ENCODE measurements at regions not wholly inside any gene's neighbourhood (a gene's known extent, or its start where the extent isn't known, plus 50 kb on each side); places are given as distances from the start of the nearest gene placed in this dataset.
"Not testable (repeated sequence)": the region's sequence is repeated elsewhere in the genome, so short reads cannot be mapped to it uniquely, and the experiment has no call there.

DNA sequence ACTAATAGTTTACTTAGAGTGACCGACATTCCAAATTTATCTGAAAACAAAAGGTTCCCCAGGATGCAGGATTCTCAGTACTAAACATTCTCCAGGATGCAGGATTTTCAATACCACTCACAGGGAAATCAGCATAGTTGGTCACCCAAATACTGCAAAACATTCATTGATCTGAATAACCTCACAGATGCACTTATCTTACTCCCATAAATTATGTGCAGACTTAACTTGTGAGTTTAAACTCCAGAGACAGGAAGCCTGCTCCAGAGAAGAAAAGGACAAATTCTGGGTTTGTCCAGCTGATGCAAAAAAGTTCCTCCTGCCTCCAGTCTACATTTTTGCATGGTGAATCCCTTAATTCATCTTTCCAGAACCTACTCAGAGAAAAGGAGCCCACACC, 514.2 kb upstream of the TMEM132C start:
- no peak for DNase-seq (ENCODE audit: low read depth in 4 of 4, low spot score in 2 of 4)

DNA sequence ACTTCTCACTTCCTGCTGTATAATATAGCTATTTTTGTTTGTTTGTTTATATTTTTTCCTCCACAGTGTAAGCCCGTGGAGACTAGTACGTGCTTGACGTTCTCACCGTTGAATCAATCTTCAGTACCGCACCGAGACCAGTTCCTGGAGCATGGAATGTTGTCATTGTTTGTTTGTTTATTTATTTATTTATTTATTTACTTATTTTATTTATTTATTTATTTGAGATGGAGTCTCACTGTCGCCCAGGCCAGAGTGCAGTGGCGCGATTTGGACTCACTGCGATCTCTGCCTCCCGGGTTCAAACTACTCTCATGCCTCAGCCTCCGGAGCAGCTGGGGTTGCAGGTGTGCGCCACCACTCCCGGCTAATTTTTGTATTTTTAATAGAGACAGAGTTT, 506.6 kb upstream of the TMEM132C start:
- no peak for DNase-seq (ENCODE audit: low read depth in 4 of 4, low spot score in 2 of 4)

DNA sequence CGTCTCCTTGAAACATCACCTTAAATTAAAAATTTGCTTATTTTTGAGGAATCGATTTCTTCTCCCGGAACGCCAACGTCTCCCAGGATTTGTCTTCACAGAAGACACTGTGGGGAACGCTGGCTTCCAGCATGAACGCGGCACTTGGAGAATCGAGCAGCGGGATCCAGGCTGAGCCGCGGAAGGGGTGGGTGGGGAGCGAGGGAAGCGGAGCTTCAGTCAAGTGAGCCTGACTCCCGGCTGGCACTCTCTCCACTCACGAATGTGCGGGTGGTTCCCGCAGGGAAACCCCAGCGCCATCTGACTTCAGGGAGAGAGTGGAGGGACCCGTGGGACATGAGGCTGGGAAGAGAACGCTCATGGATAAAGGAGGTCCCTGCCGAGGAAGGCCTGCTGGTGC, 506.0 kb upstream of the TMEM132C start:
- DNase-seq (ENCODE audit: low read depth in 4 of 4, low spot score in 2 of 4), result no peak

DNA sequence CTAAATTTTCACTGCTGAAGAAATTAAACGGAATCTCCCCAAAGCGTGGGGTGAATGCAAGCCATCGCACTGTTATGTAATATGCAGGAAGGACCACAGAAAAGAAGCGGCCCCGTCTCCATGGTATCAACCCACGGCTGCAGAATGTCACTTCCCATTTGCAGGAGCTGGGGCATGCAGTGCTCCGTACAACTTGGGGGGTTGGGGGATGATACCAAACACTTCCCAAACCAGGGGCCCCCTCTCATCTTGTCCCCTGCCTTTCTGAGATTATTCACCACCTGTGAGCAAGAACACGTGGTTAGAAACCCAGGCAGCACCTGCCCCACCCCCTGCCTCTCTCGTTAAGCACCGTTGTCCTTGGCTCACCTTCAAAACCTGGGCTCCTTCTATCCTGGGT, 505.1 kb upstream of the TMEM132C start:
- DNase-seq (ENCODE audit: low read depth in 4 of 4, low spot score in 2 of 4), result no peak

DNA sequence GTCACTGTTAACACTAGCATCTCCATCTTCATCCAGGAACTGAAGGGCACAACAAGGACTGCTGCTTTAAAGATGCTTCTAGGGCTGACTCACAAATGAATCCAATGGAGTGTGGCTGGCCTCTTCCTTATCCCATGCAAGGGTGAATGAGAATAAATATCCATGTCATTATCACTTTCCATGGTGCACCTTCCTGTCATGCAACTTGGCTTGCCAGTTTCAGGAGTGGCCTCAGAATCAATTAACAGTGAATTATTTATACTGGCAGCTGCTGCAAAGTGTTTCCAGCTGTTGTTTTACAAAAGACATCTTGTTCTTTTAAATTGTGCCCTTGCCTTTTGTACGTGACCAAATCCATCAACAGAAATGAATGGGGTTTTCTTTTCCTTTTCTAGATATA, 499.3 kb upstream of the TMEM132C start:
- no peak for DNase-seq (ENCODE audit: low read depth in 4 of 4, low spot score in 2 of 4)

DNA sequence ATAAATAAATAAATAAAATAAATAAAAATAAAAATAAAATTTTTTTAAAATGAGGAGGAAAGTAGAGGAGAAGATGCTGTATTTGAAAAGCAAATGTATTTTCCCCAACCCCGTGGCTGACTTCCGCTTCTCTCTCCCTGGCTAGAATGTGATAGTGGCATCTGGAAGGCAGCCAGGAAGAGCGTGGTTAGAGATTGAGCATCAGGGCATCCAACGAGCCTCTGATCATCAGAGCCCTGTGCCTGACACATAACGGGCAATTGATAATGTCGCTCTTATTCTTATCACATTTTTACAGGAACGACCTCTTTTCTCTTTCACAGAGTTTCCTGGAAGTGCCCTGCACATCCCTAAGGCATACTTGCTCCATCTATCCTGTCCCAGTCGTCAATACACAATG, 496.9 kb upstream of the TMEM132C start:
- DNase-seq (ENCODE audit: low read depth in 4 of 4, low spot score in 2 of 4), result no peak

DNA sequence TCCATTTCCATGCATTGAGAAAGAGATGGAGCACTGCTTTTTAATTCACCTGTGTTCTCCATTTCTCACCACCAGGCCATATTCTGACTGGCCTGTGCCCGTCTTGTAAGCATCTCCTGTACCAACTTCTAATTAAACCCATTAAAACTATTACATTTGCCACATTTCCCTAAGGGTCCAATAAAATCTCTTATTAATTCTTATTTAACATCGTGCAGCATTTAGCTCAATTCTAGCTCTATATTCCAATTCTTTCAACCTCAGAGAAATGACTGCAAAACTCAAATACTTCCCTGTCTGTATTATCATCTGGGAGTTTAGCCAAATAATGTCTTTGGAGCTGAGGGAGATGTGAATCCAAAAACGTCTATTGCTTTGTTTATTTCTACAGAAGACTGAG, 495.4 kb upstream of the TMEM132C start:
- no peak for DNase-seq (ENCODE audit: low read depth in 4 of 4, low spot score in 2 of 4)

DNA sequence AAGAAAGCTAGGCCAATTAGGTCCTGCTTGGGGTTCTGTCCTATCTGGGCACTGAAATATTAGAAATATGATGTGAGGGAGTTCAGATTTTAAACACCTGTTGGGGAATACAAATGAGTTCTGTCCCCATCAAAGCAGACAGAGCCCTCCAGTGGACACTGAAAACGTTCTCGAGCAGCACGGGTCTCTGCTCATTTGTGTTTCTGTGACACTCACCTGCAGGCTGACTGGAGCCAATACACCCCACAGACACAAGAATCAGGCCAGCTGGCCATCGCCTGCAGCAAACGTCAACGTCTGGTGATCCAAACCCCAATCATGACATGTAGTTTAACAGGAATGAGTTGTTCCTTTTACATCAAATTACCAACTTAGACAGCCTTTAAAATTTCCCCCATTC, 493.4 kb upstream of the TMEM132C start:
- DNase-seq (ENCODE audit: low read depth in 4 of 4, low spot score in 2 of 4), result no peak

DNA sequence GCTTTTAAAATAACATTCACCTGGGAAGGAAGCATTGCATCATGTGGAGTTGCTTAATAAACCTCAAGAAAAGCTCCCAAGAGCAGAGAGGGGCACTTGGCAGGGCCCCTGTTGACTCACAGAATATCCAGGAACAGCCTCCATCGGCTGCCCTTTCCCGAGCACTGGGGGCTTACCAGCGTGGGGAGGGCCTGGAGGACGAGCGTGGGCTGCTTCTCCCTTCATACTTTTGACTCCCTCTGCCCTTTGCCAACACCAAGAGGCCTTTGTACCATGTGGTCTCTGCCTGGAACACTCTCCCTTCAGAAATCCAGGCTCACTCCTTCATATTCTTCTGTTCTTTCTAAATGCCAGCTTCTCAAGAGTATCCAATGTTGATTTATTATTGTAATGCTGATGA, 492.1 kb upstream of the TMEM132C start:
- DNase-seq (ENCODE audit: low read depth in 4 of 4, low spot score in 2 of 4), result no peak

DNA sequence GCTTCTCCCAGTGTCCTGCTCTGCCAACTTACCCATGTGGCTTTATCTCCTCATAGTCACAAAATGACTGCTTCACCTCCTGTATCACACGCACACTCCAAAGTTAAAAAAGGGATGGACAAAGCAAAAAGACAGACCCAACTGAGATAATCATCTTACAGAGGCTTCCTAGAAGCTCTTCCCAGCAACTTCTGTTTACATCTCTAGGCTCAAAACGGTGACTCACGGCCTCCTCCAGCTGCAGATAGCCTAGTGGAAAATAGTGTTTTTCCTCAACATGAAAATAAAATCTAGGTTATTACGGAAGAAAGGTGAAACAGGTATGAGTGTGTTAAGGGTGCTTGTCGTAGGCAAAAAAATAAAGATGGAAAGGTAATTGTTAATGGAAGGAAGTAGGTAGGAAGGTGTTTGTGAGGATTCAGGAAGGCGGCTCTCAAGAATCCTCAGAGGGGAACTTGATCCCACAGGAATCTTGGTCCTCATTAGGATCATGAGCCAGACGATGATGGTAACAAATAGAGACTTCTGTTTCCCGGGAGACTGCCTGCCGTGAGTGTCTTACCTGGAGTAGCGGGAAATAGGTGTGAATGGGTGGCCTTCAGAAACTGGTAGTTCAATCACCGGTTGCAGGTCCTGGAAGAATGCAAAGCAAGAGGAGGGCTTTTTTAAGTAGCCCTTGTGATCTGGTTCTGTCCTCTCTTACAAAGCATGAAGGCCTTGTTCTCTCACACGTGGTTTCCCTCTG, 487.5 kb upstream of the TMEM132C start:
- no peak for DNase-seq (ENCODE audit: low read depth in 4 of 4, low spot score in 2 of 4)

DNA sequence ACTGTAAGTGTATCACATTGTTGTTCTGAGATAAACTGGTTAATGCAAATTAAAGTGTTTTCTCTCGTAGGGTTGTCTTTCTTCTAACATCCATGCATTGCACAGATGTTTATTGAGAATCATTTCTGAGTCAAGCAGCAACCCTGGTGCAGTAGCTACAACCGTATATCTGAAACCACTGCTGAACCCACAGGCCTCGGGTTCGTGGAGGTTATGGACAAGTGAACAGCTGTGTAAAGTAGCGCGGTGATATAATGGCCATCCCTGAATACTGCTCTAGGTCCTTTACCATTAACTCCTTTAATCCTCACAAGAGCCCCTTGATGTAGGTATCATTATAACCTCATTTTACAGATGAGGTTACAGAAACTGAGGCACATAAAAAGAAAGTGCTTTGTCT, 486.1 kb upstream of the TMEM132C start:
- no peak for DNase-seq (ENCODE audit: low read depth in 4 of 4, low spot score in 2 of 4)

DNA sequence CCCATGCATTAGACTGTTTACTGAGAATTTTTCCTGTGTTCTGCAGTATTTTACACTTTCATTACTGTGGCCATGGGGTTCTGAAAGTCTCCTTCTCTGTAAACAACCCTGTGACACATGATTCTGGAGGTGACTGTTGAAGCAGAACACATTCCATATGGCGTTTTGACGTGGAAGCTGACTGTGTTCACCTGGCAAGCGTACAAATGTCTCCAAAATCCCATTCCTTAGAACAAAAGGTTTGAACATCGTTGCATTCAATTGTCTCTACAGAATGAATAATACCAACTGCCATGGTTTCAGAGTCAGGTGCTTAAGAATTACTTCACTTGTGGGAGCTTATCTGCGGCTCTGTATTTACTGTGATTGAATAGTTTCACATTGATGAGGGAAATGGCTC, 485.6 kb upstream of the TMEM132C start:
- DNase-seq (ENCODE audit: low read depth in 4 of 4, low spot score in 2 of 4), result no peak

DNA sequence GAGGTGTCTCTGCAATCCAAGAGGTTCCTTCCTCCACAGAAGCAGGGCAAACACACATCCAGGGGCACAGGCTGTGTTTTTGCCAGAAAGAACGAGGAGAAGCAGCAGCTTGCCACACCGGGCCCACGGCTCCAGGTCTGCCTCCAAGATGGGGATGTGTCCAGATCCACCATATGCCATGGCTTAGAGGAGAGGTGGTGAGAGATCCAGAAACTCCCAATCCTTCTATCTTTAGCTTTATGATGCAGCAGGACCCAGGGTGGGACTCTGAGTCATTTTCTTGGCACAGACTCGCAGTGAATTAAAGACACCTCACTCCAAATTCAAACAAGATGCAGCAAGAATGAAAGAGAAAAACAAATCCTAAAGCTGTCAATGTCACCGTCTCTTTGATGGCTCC, 481.4 kb upstream of the TMEM132C start:
- no peak for DNase-seq (ENCODE audit: low read depth in 4 of 4, low spot score in 2 of 4)

DNA sequence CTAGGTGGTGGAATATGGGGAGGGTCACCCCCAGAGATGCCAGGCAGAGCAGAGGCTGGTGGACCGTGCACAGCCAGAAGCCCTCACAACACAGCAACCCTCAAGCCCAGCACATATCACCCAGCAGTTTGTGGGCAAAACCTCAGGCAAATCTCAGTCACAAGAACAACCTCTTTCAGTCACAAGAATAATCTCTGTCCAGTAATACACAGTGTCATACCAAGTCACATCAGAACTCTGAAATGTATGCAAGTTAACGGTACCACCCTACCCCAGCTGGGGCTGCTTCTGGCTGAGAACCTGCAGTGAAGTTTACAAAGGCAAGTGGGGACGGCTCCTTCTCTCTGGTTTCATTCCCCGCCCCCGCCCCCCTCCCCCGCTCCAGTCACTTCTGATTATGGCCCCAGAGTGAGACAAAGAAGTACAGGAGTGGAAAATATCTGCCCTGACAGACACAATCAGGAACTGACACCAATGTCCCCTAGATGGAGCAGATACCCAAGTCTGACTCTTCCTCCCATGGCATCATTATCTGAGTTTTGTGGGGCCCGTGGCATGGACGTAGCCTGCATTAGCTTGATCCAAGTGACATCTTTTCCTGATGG, 480.9 kb upstream of the TMEM132C start:
- DNase-seq (ENCODE audit: low read depth in 4 of 4, low spot score in 2 of 4), result no peak

DNA sequence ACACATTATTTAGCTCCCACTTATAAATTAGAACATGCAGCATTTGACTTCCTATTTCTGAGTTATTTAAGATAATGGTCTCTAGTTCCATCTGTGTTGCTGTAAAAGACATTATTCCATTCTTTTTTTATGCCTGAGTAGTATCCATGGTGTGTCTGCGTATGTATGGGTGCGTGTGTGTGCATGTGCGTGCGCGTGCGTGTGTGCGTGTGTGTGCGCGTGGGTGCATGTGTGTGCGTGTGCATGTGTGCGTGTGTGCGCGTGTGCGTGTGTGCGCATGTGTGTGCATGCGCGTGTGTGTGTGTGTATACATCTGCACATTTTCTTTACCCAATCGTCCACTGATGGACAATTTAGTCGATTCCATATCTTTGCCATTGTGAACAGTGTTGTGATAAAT, 479.4 kb upstream of the TMEM132C start:
- DNase-seq (ENCODE audit: low read depth in 4 of 4, low spot score in 2 of 4), result no peak

DNA sequence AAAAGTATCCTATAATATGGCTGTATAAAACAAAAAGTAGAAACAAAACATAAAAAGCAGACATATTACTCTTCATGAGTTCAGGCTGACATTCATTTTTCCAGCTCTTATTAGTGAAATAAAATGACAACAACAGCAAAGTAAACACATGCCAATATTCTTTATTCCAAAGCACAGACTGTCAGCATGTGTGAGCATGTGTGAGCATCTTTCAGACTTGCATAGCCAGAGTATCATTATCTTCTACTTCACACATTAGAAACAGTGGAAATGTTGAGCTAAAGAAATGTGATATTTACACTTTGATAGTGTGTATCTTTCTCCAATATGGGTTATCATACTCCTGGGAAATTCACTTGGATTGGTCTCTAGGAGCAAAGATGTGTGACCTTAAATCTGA, 476.6 kb upstream of the TMEM132C start:
- no peak for DNase-seq (ENCODE audit: low read depth in 4 of 4, low spot score in 2 of 4)

DNA sequence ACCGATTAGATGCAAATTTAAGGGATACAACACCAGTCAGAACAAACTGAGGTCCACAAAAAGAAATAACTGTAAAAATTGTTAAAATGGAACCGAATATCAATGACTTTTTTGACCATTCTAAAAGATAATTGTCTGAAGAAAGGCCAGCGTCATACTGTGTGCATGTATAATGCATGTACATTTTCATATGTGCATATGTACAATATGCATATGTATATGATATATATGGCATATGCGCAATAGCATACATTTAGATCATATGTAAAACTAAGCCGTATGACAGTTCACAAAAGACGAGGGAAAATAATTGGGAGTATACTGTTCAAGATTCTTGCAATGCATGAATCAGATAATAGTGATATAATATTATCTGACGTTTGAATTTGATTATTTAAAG, 475.8 kb upstream of the TMEM132C start:
- DNase-seq (ENCODE audit: low read depth in 4 of 4, low spot score in 2 of 4), result no peak

DNA sequence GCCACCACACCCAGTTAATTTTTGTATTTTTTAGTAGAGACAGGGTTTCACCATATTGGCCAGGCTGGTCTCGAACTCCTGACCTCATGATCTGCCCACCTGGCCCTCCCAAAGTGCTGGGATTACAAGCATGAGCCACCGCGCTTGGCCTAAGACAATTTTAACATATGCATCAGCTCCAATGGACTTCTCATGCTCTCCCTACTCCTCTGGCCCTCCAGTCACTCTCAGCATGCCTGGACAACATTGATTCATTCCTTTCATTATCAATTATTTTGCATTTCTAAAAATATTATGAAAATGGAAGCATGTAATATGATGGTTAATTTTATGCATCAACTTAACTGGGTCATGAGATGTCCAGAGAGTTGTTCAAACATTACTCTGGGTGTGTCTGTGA, 469.1 kb upstream of the TMEM132C start:
- no peak for DNase-seq (ENCODE audit: low read depth in 4 of 4, low spot score in 2 of 4)

DNA sequence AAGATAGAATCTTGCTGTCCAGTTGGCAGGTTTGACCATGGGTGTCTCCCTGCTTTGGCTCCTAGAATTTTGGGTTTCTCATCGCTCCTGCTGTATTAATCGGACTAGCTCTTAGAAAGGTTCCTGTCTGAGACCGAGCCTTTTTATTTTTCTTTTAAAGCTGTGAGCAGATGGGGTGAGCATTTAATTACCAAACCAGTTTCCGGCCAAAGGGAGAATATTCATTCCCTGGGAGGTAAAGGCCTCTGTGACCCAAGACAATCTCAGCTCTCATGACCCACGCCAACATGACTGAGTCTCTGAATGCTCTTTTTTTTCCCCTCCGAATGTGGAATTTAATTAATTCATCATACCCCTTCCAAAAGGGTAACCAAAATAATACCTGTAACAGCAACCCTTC, 464.7 kb upstream of the TMEM132C start:
- DNase-seq (ENCODE audit: low read depth in 4 of 4, low spot score in 2 of 4), result no peak

DNA sequence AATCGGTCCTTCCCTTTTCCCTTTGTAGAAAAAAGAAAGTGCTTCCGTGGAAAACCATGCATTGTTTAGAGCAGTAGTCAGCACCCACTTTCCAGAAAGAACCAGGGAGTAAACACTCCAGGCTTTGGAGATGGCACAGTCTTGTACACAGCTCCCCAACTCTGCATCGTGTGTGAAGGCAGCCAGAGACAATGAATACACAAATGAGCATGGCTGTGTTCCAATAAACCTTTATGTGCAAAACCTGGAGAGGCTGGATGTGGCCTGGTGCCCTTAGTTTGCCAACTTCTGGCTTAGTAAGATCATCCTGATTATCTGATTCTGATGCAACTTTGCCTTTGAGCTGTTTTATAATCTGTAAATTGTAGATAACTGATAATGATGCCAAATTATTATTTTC, 463.4 kb upstream of the TMEM132C start:
- DNase-seq (ENCODE audit: low read depth in 4 of 4, low spot score in 2 of 4), result no peak

DNA sequence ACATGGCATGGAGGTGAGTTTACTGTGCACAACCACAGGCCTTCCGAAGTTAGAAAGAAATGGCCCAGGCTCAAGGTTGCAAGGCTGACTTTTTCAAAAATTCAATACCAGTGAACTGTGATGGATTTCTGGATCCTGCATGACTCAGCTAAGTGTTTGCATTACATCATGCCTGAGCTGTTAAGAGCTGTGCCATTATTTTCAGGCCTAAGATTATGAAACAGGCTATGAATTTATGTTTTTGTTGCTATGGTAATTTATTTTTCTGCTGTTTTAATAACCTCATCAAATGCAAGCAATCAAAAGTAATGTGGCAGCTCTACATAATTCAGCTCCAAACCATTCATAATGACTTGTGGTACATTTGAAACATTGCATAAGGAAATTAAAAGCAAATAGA, 457.7 kb upstream of the TMEM132C start:
- DNase-seq (ENCODE audit: low read depth in 4 of 4, low spot score in 2 of 4), result no peak

DNA sequence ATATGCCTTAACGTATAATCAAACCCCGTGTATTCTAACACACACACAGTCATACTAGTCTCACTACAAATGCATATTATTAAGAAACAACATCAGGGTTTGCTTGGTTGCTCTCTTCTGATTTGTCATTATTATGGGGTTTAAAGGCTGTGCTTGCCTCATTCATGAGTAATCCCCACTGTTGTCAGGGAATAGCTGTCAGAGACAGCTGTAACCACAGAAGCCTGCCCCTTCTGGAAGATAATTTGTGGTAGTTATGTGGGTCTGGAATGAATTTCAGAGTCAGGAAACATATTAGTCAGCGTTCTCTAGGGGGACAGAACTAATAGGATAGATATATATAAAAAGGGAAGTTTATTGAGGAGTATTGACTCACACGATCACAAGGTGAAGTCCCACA, 456.9 kb upstream of the TMEM132C start:
- DNase-seq (ENCODE audit: low read depth in 4 of 4, low spot score in 2 of 4), result no peak

DNA sequence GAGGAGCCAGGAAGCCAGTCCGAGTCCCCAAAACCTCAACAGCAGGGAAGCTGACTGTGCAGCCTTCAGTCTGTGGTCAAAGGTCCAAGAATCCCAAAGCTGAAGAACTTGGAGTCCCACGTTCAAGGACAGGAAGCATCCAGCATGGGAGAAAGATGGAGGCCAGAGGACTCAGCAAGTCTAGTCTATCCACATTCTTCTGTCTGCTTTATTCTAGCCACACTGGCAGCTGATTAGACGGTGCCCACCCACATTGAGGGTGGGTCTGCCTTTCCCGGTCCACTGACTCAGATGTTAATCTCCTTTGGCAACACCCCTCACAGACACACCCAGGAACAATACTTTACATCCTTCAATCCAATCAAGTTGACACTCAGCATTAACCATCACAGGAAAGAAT, 456.5 kb upstream of the TMEM132C start:
- DNase-seq (ENCODE audit: low read depth in 4 of 4, low spot score in 2 of 4), result not testable (repeated sequence)

Measured in left renal cortex interstitium (tissue), 4 donors.